GM12878 (cell line): ENCODE measurements at regions not wholly inside any gene's neighbourhood (a gene's known extent, or its start where the extent isn't known, plus 50 kb on each side); places are given as distances from the start of the nearest gene placed in this dataset.

ENCODE experiments used
- ATAC-seq: fragments of 200-7000 bp; cut with Tn5 transposase; 3 replicates; pipeline ENCODE4 v1.9.1; 2020; ENCODE audit warnings: mild to moderate bottlenecking, moderate library complexity
- BruUV-seq: library from RNA; stranded (reverse); fragments of 400-500 nt; replicated peaks from 2 replicates; lab custom pipeline; 2021; lab: Mats Ljungman, UMichigan
- CTCF ChIA-PET: fragments of 300-600 bp; sonication (Branson Sonifier 250); formaldehyde crosslinking; extraction: SDS; loops from one replicate; lab custom pipeline; 2021; ENCODE audit warnings: inconsistent platforms; lab: Yijun Ruan, JAX
- POLR2A ChIA-PET: fragments of 350-600 bp; formaldehyde crosslinking; extraction: SDS; loops from one replicate; lab custom pipeline; 2021; ENCODE audit warnings: inconsistent platforms; lab: Charles Lee
- RAD21 ChIA-PET: fragments of 300-600 bp; sonication (Branson Sonifier 250); formaldehyde crosslinking; loops from one replicate; lab custom pipeline; 2023; ENCODE audit warnings: antibody characterized with exemption; ENCODE audit not compliant: unreplicated experiment; lab: Charles Lee
- SMC1A ChIA-PET: fragments of 300-600 bp; sonication (Branson Sonifier 250); formaldehyde crosslinking; loops from one replicate; lab custom pipeline; 2023; ENCODE audit not compliant: unreplicated experiment, uncharacterized antibody; lab: Charles Lee
- DNase-seq: peaks from one replicate; pipeline ENCODE4 v3.0.0-alpha.2; 2011; ENCODE audit warnings: low read depth, low spot score
- FAIRE-seq: peaks from 3 replicates; lab custom pipeline; 2011; peaks lifted over from hg19 to GRCh38; lab: Jason Lieb, UNC
- H2AFZ ChIP-seq: 2 replicates; pipeline ENCODE4 v1.6.0; 2011; ENCODE audit warnings: low read depth, low read length, control low read depth; ENCODE audit not compliant: control insufficient read depth
- H3K27ac ChIP-seq: 2 replicates; pipeline ENCODE4 v1.5.1; 2011; ENCODE audit warnings: control low read depth; ENCODE audit not compliant: control insufficient read depth, insufficient read depth
- H3K27me3 ChIP-seq, 2 experiments: replicated peaks in 1 of 2; 2 replicates each; pipeline versions ENCODE4 v1.6.0 to v1.6.1; 2011; ENCODE audit warnings: low read length in 1 of 2; ENCODE audit not compliant: control insufficient read depth in 2 of 2, insufficient read depth in 2 of 2
- H3K36me3 ChIP-seq, 2 experiments: 2 replicates each; pipeline ENCODE4 v1.5.1; 2011; ENCODE audit warnings: low read length in 1 of 2; ENCODE audit not compliant: control insufficient read depth in 2 of 2, insufficient read depth in 2 of 2
- H3K4me1 ChIP-seq: 2 replicates; pipeline ENCODE4 v1.6.1; 2011; ENCODE audit warnings: mild to moderate bottlenecking, low read length, moderate library complexity, mixed read lengths; ENCODE audit not compliant: control insufficient read depth, insufficient read depth
- H3K4me2 ChIP-seq: 2 replicates; pipeline ENCODE4 v1.6.0; 2011; ENCODE audit warnings: control low read depth; ENCODE audit not compliant: control insufficient read depth, insufficient read depth
- H3K4me3 ChIP-seq: fragments of 200-600 bp; sonication (generic); 2 replicates; pipeline ENCODE4 v1.5.1; 2016
- H3K79me2 ChIP-seq: 2 replicates; pipeline ENCODE4 v1.6.0; 2011; ENCODE audit warnings: low read length; ENCODE audit not compliant: control insufficient read depth, insufficient read depth
- H3K9ac ChIP-seq: 2 replicates; pipeline ENCODE4 v1.8.0; 2011; ENCODE audit warnings: low read length, control low read depth, mixed read lengths; ENCODE audit not compliant: control insufficient read depth, insufficient read depth
- H3K9me3 ChIP-seq: replicated peaks from 3 replicates; pipeline ENCODE4 v1.5.1; 2011; ENCODE audit warnings: mild to moderate bottlenecking, low read length; ENCODE audit not compliant: control insufficient read depth, insufficient read depth
- H4K20me1 ChIP-seq: 2 replicates; pipeline ENCODE4 v1.6.0; 2011; ENCODE audit not compliant: control insufficient read depth, insufficient read depth
- ATF7 ChIP-seq: fragments of 450-650 bp; IDR thresholded peaks from 2 replicates; pipeline ENCODE4 v1.6.1; 2016; ENCODE audit warnings: low read depth, mild to moderate bottlenecking
- BCL11A ChIP-seq: IDR thresholded peaks from 2 replicates; pipeline ENCODE4 v1.6.1; 2011; ENCODE audit warnings: low read depth, low read length
- EED ChIP-seq: sonication (generic); IDR thresholded peaks from 2 replicates; pipeline ENCODE4 v1.6.1; 2016; ENCODE audit warnings: antibody characterized with exemption, low read depth
- IKZF1 ChIP-seq: fragments of 450-650 bp; conservative IDR thresholded peaks from 2 replicates; pipeline ENCODE4 v1.6.1; 2017; ENCODE audit warnings: antibody characterized with exemption, mild to moderate bottlenecking
- MAX ChIP-seq: IDR thresholded peaks from 2 replicates; pipeline ENCODE4 v1.6.1; 2012; ENCODE audit warnings: low read depth, low read length, improper control_type of control experiment
- POLR2AphosphoS2 ChIP-seq: IDR thresholded peaks from 2 replicates; pipeline ENCODE4 v1.6.1; 2011; ENCODE audit warnings: low read depth, mild to moderate bottlenecking, low read length, improper control_type of control experiment, moderate library complexity
- POU2F2 ChIP-seq: IDR thresholded peaks from 3 replicates; pipeline ENCODE4 v1.6.1; 2011; ENCODE audit warnings: low read depth, mild to moderate bottlenecking, low read length, borderline replicate concordance
- RUNX3 ChIP-seq: IDR thresholded peaks from 2 replicates; pipeline ENCODE4 v1.6.1; 2012; ENCODE audit warnings: low read length, inconsistent platforms
- SMAD5 ChIP-seq: IDR thresholded peaks from 2 replicates; pipeline ENCODE4 v1.6.1; 2016; ENCODE audit warnings: antibody characterized with exemption, low read depth
- TAF1 ChIP-seq: IDR thresholded peaks from 2 replicates; pipeline ENCODE4 v1.6.1; 2011; ENCODE audit warnings: mild to moderate bottlenecking, low read depth, low read length, borderline replicate concordance
- USF1 ChIP-seq: IDR thresholded peaks from 2 replicates; pipeline ENCODE4 v1.6.1; 2011; ENCODE audit warnings: borderline replicate concordance, low read depth, mild to moderate bottlenecking, moderate library complexity, mixed read lengths, low read length; ENCODE audit not compliant: insufficient read depth; ENCODE audit errors: extremely low read length
- ZBTB4 ChIP-seq: fragments of 450-650 bp; formaldehyde crosslinking; IDR thresholded peaks from 2 replicates; pipeline ENCODE4 v1.4.0; 2022; ENCODE audit warnings: mild to moderate bottlenecking, moderate library complexity
- ZNF217 ChIP-seq: fragments of 450-650 bp; IDR thresholded peaks from 2 replicates; pipeline ENCODE4 v1.6.1; 2017; ENCODE audit warnings: antibody characterized with exemption, mild to moderate bottlenecking
- ZNF687 ChIP-seq: fragments of 450-650 bp; IDR thresholded peaks from 2 replicates; pipeline ENCODE4 v1.6.1; 2017; ENCODE audit warnings: mild to moderate bottlenecking, moderate library complexity
- WGBS: methylation state at CpG from one replicate; pipeline ENCODE4 v1.1.6; 2016; ENCODE audit warnings: low lambda C conversion rate; ENCODE audit not compliant: insufficient replicate concordance, insufficient coverage; ENCODE audit errors: missing lambda C conversion rate; 5-methylcytosine and 5-hydroxymethylcytosine counted together
- in situ Hi-C: fragments of 300-500 bp; cut with MboI; formaldehyde crosslinking; loops from 9 replicates; pipeline ENCODE4 v1.14.3; 2018; ENCODE audit warnings: mixed read lengths
- intact Hi-C: fragments of 100-400 bp; cut with micrococcal nuclease; formaldehyde crosslinking; loops from one replicate; pipeline ENCODE4 v1.14.2; 2022; ENCODE audit not compliant: unreplicated experiment

GRCh38 chr3:72529081-72529480 lies 319.2 kb downstream of the SHQ1 start (continued):
- TF ChIP-seq ZBTB4 (no peak), MAX (no peak), TAF1 (no peak), POLR2AphosphoS2 (no peak), ZNF217 (no peak), POU2F2 (no peak)

- BruUV-seq, result no TSS peak
- Histone ChIP-seq H3K4me3 (no peak overlapping the region; the same call in 1 of the 2 replicates), H3K27me3 (no peaks in the 10 kb centered on the region), H3K36me3 (no peaks in the 10 kb centered on the region), H3K9me3 (no peaks in the 10 kb centered on the region), H3K9ac (peak overlapping the region; percentile 42; the same call in 1 of the 2 replicates), H3K27ac (peak overlapping the region; percentile 69), H3K79me2 (no peaks in the 10 kb centered on the region), H2AFZ (peak overlapping the region; percentile 71), H3K4me2 (peak overlapping the region; percentile 91), H3K4me1 (peaks cover 18% of the 10 kb centered on the region), H4K20me1 (no peaks in the 10 kb centered on the region; the same call in 1 of the 2 replicates)
- RAD21 ChIA-PET, result interaction anchor here (0.8 to 2.2 kb wide), 4 partner anchors 9 to 28 kb away, joined by 3 to 9 read pairs (median 4); no protein-coding TSS in a partner anchor
- POLR2A ChIA-PET, result no interaction called here
- SMC1A ChIA-PET, result interaction anchor here (0.9 to 1.7 kb wide), 7 partner anchors 9 to 142 kb away, joined by 3 to 5 read pairs (median 4); no protein-coding TSS in a partner anchor
- intact Hi-C loops, result no loop called here
- FAIRE-seq (peak; percentile 99), ATAC-seq (peak; percentile 94), DNase-seq (peak; percentile 74)
- in situ Hi-C loops, result no loop called here
- 12% methylated on average over 9 of the region's 9 CpGs for WGBS
- CTCF ChIA-PET, result interaction anchor here (1.1 to 1.8 kb wide), 2 partner anchors 11 to 77 kb away, joined by 3 to 4 read pairs; partner anchors contain the start of gene RYBP
- TF ChIP-seq IKZF1 (peak; percentile 69), RUNX3 (peak; percentile 47; the same call in 1 of the 2 replicates), ZNF687 (peak; percentile 74), EED (peak; percentile 77), ATF7 (peak; percentile 20; the same call in 1 of the 2 replicates), USF1 (no peak), BCL11A (0 out of 2 replicates have a peak, but pooled peaks have one; percentile 12), SMAD5 (0 out of 2 replicates have a peak, but pooled peaks have one; percentile 12)
These were observed 324.7 kb downstream of the SHQ1 start for GRCh38 chr3:72523429-72524151.
